NCI-H146 treated with DMSO at 0.1 percent for 48 hours (cell line): ENCODE measurements at regions not wholly inside any gene's neighbourhood (a gene's known extent, or its start where the extent isn't known, plus 50 kb on each side); places are given as distances from the start of the nearest gene placed in this dataset.
"Not testable (repeated sequence)": the region's sequence is repeated elsewhere in the genome, so short reads cannot be mapped to it uniquely, and the experiment has no call there.

Experiments used
- DNase-seq: peaks from one replicate; lab custom pipeline; 2025; ENCODE audit not compliant: unreplicated experiment; lab: John Stamatoyannopoulos, UW

DNA sequence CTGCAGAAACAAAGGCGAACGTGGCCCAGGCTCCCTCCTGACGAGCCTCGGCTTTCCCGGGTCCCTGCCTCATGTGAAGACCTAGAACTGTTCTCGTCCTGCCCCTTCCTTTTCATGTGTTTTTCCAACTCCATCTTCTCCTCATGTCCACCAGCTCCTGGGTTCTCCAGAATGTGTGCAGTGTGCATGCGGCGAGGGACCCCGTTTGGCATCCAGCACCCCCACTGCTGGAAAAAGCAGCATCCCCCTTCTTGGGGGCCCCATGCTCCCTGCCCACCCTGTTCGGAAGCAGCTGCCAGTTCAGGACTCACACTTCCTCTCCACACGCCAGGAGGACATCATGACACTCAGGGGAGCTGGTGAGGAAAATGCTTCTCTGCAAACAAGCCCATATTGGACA is 313.5 kb downstream of the BRD1 start:
- DNase-seq = no peak

DNA sequence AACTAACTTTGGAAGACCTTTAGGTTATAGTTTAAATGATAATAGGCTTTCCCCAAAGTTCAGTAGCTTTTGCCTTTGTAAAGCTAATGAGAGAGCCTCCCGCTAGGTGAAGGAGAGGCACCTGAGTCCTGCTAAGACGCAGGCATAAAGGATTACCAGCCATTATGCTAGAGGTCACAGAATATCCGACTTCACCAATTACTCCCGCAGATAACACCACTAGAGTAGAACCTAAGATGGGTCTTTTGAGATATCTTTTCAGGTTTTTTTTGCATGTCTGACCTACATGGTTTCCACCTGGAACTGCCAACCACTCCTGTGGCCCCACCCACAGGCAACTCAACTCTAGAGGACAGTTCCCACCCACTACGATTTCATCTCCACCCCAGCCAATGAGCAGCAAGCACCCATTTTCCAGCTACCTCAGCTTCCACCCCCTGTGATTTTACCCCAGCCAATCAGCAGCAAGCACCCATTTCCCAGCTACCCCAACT is 314.3 kb downstream of the BRD1 start:
- no peak for DNase-seq

DNA sequence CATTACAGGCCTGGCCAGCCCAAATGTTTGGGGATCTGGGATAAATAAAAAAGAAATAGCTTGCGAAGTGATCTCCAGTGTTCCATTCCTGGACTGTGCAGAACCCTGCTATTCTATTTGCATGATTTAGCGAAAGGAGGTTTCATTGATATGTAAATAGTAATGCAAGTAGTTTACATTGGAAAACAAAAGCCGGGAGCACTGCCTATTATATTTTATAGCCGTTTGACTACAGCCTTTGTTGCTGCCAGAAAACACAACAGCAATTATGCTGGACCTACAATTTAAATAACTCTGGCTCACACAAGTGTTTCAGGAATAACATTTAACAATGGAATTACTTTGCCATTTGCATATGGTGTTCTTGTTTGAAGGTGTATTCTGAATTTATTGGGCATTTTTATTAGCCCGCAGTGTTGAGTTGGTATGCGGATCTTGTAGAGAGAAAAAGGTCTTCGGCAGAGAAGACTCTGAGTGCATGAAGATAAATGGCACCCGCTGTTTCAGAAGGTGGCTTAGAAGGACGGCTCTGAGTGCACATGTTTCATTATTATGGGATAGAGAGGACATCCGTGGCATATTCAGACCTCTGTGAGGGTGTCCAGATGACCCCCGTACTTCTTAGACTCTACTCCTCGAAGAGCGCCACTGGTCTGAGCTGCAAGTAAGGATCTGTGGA is 315.0 kb downstream of the BRD1 start:
- peak; percentile 8 for DNase-seq

DNA sequence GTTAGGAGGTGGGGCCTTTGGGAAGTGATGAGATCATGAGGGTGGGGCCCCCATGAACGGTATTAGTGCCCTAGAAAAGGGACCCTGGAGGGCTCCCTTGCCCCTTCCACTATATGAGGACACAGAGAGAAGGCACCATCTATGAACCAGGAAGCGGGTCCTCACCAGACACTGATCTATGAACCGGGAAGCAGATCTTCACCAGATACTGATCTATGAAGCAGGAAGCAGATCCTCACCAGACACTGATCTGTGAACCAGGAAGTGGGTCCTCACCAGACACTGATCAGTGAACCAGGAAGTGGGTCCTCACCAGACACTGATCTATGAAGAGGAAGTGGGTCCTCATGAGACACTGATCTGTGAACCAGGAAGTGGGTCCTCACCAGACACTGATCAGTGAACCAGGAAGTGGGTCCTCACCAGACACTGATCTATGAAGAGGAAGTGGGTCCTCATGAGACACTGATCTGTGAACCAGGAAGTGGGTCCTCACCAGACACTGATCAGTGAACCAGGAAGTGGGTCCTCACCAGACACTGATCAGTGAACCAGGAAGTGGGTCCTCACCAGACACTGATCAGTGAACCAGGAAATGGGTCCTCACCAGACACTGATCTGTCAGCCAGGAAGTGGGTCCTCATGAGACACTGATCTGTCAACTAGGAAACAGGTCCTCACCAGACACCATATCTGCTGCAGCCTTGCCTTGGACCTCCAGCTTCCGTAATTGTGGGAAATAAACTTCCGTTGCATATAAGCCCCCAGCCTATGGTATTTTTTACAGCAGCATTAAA is 316.1 kb downstream of the BRD1 start:
- DNase-seq = not testable (repeated sequence)

DNA sequence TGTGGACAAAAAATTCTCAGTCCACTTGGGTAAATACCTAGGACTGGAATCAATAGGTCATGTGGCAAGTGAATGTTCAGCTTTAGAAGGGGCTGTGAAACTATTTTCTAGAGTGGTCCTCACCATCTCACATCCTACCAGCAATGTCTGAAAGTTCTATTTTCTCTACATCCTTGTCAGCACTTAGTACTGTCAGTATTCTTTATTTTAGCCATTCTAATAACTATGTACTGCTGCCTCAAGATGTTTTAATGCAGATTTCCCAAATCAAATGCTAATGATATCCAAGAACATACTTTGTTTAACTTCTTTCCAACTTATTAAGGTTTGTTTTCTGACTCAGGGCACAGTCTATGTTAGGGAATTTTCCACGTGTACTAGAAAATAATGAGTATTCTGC is 317.0 kb downstream of the BRD1 start:
- no peak for DNase-seq

DNA sequence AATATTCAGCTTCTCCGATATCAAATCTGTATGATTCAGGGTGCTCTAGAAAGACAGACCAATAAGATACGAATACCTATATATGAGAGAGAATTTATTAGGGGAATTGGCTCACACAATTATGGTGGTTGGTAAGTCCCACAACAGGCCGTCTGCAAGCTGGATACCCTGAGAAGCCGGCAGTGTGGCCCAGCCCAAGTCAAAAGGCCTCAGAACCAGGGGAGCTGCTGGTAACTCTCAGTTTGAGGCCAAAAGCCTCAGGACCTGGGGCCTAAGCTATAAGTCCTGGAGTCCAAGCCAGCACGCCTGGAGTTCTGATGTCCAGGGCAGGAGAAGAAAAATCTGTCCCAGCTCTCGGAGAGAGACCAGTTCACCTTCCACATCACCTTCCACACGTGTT is 318.7 kb downstream of the BRD1 start:
- no peak for DNase-seq

GRCh38 chr22:49508561-49508960 is 319.1 kb downstream of the BRD1 start:
- DNase-seq = no peak

GRCh38 chr22:49507607-49508292 is 319.9 kb downstream of the BRD1 start:
- DNase-seq = no peak

DNA sequence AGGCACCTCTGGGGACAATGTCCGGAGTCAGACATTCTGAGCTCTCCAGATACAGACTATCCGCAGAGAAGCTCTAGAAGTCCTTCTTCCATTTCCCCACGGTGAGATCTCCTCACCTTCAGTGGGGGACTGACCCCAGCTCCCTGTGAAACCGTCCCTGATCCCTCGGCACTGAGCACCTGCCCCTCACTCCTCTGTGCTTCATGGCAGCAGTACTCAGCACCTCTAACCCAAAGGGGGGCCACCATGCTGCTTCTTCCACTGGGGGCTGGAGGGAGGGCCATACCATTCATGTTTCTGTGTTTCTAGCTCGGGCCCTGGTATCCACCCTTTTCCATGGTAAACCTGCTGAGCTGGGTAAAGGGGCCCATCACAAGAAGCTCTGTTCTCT is 321.7 kb downstream of the BRD1 start:
- DNase-seq = no peak

- DNase-seq = no peak
Measured at GRCh38 chr22:49505337-49506009, 322.2 kb downstream of the BRD1 start.

GRCh38 chr22:49503896-49504521 is 323.7 kb downstream of the BRD1 start:
- DNase-seq = no peak

DNA sequence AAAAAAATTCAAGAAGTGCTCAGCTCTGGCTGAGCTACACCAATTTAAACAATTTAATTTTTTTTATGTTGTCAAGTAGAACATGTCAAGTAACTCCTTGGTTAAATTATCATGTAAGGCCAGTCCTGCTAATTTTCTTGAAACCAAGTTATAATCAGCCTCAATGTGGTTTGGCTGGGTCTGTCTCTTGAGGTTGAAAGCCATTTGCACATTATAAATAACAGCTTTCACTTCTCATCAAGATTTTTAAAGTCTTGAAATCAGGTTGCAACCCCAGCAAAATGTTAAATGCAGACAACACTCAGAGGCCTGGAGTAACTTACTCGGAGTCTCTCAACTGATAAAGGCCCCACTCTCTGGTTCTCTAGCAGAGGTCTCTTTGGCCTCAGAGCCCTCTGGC is 324.4 kb downstream of the BRD1 start:
- DNase-seq = no peak

DNA sequence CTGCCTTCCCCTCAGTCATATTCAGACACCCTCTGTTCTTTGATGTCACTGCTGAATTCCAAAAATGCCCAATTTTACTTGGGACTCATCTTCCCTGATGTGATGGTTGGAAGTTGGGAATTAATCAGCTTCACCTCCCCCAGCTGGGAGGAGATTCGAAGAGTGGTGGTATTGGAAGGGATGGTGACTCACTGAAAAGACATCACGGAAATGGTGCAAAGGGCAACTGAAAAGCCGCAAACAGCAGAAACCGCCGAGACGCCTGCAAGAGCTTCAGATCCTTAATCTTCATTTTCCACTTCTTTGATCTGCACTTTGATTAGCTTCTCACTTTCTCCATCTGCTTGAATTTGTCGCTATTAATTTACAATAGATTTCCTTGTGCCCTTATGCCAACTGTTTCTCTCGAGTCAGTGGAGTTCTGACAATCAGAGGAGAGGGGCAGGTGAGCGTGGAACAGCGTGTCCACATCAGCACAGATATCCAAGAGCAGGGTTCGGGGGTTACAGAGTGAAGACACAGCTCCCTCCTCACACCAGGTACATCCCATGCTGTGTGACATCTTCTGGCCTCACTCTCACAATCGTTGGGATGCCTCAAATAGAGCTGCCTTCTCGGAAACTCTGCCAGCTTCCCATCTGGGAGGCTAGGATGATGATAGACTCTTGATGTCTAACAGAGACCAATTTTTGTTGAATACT is 325.4 kb downstream of the BRD1 start:
- DNase-seq = no peak

DNA sequence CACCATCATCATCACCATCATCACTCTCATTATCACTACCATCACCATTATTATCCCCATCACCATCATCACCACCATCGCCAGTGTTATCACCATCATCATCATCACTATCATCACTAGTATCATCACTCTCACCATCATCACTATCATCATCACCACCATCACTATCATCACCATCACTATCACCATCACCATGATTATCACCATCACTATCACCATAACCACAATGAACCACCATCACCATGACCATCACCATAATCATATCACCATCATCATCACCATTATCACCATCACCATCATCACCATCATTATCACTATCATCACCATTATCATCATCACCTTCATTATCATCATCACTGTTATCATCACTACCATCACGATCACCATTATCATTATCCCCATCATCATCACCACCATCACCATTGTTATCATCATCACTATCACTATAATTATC is 326.7 kb downstream of the BRD1 start:
- DNase-seq = no peak

- DNase-seq = no peak
Measured at GRCh38 chr22:49500076-49500460, 327.6 kb downstream of the BRD1 start.

DNA sequence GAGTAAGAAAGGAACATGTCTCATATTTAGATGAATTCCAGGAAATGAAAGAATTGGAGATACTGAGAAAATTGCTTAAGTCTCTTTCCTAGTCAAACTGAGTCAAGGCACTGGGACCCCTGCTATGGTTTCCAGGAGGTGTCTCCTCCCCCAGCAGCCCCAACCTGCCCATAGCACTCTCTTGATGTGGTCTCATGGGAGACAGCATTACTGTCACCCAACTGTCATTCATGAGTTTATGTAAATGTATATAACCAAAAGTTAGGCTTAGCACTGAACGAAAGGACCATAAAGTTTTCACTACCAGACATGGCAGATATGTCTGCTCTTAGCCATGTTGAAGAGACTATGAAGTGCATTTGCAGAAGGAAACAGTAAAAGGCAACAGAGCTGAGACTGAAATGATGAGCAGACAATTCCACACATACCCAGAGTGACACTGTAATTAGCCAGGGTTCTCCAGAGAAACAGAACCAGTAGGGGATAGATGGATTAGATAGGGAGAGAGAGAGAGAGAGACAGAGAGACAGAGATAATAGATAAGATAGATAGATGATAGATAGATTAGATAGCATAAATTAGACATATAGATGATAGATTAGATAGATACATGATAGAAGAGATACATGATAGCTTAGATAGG is 328.1 kb downstream of the BRD1 start:
- DNase-seq = no peak

- DNase-seq = peak; percentile 7
Measured at GRCh38 chr22:49497266-49497665, 330.4 kb downstream of the BRD1 start.

GRCh38 chr22:49494555-49494954 is 333.1 kb downstream of the BRD1 start:
- no peak for DNase-seq

DNA sequence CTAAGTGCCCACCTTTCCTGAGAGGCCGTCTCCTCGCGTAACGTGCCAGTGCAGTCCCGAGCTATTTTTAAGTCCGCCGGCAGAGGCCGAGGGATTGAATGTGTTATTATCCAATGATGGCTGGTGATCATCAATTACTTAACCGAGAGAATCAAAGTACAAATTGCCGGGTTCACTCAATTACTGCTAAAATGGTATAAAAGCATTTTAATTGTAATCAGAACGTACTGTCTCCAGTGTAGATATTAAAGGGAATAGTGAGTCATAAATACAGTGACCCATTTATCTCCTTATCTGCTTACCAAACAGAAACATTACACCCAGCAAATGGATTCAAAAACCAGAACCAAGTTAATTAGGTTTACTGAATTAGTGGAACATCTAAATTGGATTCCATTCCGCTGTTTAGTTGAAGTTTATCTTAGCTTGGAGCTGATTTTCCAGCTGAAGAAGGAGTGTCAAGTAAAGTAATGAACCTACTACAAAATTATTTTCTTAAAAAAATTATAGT is 334.9 kb downstream of the BRD1 start:
- no peak for DNase-seq

GRCh38 chr22:49492308-49492707 is 335.4 kb downstream of the BRD1 start:
- no peak for DNase-seq
